Sigmoid colon (tissue), 4 donors: ENCODE measurements at regions not wholly inside any gene's neighbourhood (a gene's known extent, or its start where the extent isn't known, plus 50 kb on each side); places are given as distances from the start of the nearest gene placed in this dataset.

Experiments used
- CTCF ChIP-seq, 4 experiments: fragments of 450-650 bp in 3 of 4; fragments of 200-600 bp in 1 of 4; IDR thresholded peaks; one replicate each; pipeline ENCODE4 v1.5.1; 2016 to 2019; ENCODE audit warnings: antibody characterized with exemption in 4 of 4, mild to moderate bottlenecking in 3 of 4, moderate library complexity in 2 of 4
- EP300 ChIP-seq, 4 donors: sonication (generic); formaldehyde crosslinking; IDR thresholded peaks; one replicate each; pipeline ENCODE4 v1.6.1; 2017; ENCODE audit warnings: antibody characterized with exemption in 4 of 4

GRCh38 chr4:138005486-138005885 lies 236.7 kb downstream of the SLC7A11 start:
- TF ChIP-seq EP300 (IDR thresholded peaks at IDR 0.05) = no peak
- TF ChIP-seq CTCF (IDR thresholded peaks at IDR 0.05) = no peak
